GM19438 (cell line): ENCODE measurements at regions not wholly inside any gene's neighbourhood (a gene's known extent, or its start where the extent isn't known, plus 50 kb on each side); places are given as distances from the start of the nearest gene placed in this dataset.

ENCODE experiments used
- ATAC-seq: cut with Tn5 transposase; IDR thresholded peaks from one replicate; pipeline ENCODE4 v1.9.1; 2021; ENCODE audit warnings: low read depth; ENCODE audit not compliant: unreplicated experiment

DNA sequence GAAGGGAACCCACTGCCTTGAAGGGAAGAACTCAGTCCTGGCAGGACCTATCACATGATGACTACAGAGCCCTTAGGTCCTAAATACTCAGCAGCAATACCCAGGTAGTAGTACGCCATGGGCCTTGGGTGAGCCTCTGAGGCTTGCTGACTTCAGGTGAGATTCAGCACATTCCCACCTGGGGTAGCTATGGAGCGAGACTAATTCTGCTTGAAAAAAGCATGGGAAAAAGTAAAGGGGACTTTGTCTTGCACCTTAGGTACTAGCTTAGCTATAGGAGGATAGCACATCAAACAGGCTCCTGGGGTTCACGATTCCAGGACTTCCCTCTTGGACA lies 98.2 kb upstream of the MEOX2 start:
- no peak for ATAC-seq

- no peak for ATAC-seq
These were observed 97.7 kb upstream of the MEOX2 start for GRCh38 chr7:15783987-15784693.

- ATAC-seq = no peak
These were observed 96.2 kb upstream of the MEOX2 start for GRCh38 chr7:15782656-15783055.

- no peak for ATAC-seq
These were observed 95.5 kb upstream of the MEOX2 start for GRCh38 chr7:15781944-15782343.

GRCh38 chr7:15780271-15780670 lies 93.8 kb upstream of the MEOX2 start:
- no peak for ATAC-seq

DNA sequence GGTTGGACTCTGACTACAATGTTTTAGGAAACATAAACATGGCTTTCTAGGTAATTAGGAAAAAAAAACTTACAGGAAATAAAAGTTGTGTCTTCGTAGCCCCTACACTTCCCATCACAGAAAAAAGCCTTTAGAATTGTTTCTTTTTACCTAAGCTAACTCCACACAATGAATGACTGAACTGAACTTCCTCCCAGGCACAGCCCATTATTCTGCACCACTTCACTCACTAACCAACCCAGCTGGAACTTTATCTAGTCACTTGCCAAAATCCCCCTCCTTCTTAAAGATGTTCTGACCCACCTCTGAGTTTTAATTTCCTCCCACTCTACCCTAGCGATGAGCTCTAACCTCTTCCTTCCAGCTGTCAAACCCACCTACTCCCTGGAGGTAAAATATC lies 91.7 kb upstream of the MEOX2 start:
- no peak for ATAC-seq

GRCh38 chr7:15765753-15766152 lies 79.3 kb upstream of the MEOX2 start:
- no peak for ATAC-seq

GRCh38 chr7:15764851-15765382 lies 78.4 kb upstream of the MEOX2 start:
- no peak for ATAC-seq

DNA sequence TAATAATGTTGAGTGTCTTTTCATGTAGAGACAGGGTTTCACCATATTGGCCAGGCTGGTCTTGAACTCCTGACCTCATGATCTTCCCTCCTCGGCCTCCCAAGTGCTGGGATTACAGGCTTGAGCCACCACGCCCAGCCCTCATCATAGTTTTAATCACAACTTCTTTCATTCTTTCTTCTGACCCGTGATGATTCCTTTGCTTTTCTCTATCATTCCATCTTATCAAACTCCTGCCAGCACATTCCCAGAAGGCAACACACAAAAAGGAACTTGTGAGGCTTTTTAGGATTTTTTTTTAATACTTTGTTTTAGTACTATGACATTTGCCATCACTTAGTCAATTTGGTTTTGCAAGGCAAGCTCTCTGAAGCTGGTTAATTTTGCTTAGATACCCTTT lies 77.5 kb upstream of the MEOX2 start:
- ATAC-seq = no peak

DNA sequence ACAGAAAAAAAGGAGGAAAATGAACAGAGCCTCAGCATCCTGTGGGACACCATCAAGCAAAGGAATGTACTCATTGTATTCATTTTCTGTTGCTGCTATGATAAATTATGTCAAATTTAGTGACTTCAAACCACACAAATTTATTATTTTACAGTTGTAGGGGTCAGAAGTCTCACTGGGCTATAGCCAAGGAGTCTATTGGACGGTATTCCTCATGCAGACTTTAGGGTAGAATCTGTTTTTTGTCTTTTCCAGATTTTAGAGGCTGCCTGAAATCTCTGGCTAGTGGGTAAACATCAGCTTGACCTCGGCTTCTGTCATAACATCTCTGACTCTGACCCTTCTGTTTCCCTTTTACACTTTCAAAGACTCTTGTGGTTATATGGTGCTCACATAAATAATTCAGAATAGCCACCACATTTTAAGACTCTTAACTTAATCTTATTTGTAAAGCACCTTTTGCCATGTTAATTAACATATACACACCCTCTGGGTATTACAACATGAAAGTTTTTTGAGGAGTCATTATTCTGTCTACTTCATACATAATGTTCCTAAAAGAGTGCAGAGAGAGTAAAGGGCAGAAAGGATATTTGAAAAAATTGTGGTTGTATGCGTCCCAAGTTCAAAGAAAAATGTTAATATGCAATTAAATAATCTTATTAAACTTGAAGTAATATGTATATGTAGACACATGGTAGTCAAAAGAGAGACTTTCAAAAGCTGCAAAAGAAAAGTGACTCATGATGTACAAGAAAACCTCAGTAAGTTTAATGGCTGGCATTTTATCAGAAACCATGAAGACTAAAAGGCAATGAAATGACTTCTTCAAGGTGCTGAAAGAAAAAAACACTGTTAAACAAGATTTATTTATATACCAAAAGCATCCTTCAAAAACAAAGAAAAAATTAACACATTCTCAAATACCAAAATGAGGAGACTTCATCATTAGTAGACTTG lies 70.8 kb upstream of the MEOX2 start:
- ATAC-seq = no peak

DNA sequence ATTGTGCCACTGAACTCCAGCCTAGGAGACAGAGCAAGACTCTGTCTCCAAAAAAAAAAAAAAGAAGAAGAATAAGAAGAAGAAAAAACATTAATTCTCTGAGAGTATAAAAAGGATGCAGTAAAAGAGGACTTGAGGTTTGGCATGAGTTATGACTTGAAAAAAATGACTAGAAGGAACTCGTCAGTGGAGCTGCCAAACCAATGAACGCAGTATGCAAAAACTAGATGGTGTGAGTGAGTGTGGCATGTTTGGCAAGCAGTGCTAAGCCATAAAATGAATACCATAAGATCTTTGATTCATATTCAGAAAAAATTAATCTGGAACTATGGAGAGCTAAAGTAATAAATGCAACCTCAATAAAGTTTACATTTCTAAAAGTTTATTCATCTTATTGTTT lies 68.6 kb upstream of the MEOX2 start:
- ATAC-seq = no peak

- no peak for ATAC-seq
These were observed 67.5 kb upstream of the MEOX2 start for GRCh38 chr7:15753887-15754579.

DNA sequence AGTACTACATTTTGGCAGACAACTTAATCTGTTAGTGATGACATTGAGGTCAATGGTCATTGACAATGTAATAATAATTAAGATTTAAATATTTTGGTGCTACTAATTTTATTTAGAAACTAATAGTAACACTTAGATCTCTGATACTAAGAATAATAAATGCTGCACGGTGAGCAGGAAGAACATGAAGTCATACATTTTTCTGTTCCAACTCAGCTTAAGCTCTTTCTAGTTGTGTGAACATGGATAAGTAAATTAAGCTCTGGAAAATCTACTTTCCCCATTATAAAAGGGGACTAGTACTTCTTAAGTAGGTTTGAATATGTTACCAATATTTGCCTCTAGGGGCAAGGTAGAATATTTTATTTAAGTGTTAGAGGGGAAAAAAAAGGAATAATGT lies 65.9 kb upstream of the MEOX2 start:
- no peak for ATAC-seq

DNA sequence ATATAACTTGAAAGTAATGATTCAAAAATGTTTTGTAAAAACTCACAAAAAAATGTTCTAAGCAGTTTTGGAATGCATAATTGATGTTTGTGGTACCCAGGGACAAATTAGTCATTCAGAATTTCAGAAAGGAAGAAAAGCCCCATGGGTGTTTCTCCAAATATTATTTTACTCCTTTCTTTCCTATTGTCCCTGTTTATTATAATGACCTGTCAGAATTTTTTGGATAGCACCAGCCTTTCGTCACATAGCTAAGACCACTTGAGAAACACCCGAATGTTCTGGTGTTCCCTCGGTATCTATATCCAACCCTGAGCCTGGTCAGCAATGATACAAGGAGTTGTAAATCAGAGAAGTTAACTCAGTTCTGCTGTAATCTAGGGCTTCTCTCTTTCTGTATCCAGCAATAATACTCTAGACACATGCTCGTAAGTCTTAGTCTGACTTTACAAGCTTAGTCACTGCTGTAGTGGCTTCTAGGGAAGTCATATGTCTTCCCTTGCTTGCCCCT lies 64.8 kb upstream of the MEOX2 start:
- no peak for ATAC-seq

GRCh38 chr7:15750727-15751126 lies 64.2 kb upstream of the MEOX2 start:
- no peak for ATAC-seq

DNA sequence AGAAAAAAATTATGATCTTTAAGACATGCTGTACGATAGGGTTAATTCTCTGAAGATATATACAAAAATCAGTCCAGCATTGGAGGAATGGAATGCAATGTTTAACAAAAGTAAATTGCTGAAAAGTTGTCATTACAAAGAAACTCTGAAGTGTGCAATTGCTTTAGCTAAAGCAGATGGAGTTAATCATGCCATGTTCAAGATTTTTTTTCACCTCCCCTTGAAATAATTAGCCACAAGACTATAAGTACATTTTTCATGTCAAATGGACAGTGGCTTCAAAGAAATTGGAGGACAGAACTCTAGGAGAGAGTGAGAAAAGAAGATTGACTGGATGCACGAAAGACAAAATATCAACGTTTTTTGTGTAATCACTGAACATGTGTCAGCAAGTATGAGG lies 63.1 kb upstream of the MEOX2 start:
- ATAC-seq = no peak

DNA sequence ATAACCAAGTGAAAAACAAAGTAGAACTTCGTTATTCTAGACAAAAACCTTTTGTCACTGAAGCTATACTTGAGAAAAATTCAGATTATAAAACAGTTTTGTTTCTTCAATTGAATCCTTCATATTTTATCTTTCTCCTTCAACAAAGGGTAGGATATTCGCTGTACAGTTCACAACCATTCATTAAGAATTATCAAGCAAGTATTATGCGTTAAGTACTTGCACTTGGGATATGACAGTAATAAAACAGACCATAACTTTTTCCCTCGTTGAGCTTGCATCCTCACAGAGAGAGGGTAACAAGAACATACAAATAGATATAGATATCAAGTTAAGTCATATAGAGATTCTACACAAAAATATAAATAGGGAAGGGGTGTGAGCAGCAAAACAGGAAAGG lies 61.2 kb upstream of the MEOX2 start:
- no peak for ATAC-seq

DNA sequence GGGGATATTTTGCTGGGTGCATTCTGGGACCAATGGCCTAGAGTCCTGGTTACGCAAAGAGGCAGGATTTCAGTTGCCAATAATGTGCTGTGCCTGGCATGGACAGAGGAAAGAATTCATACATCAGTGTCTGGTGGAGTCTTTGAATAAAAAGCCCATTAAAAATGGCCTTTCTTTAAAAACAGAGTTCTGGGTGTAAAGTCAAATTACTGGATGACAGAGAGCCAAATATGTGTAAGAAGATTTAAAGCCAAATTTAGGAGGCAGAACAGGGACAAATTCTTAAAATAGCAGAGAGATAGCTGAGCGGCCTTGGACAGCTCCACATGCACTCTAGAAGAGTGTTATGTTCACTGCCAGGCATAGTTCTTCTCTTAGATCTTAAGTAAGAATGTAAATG lies 60.8 kb upstream of the MEOX2 start:
- ATAC-seq = no peak

DNA sequence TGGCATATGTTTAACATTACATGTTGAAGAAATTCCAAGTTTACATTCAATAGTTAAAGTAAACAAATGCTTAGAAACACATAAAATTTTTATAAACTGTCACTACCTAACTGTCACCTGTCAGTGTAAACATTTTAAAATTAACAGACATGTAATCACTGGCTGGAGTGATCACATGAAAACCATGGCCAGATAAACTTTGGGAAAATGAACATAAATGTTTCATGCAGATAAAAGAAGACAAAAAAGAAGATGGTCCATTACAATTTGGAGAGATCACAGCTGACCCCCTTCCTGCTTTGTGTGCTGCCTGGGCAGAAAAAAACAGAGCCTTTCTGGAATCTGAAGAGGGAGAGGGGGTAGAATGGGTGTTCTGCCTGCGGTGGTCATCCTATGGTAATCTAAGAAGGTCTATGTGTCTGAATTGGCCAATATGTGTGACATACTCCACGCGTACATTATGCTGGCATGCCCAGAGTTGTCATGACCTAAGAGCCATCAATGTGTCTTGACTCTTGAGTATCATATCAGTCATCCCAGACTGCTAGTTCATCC lies 57.5 kb upstream of the MEOX2 start:
- no peak for ATAC-seq

- ATAC-seq = no peak
These were observed 51.1 kb upstream of the MEOX2 start for GRCh38 chr7:15737601-15738000.
